Nephron progenitor cell (in vitro differentiated cells): ENCODE measurements at regions not wholly inside any gene's neighbourhood (a gene's known extent, or its start where the extent isn't known, plus 50 kb on each side); places are given as distances from the start of the nearest gene placed in this dataset.

Source experiments
- DNase-seq: peaks from one replicate; pipeline ENCODE4 v3.0.0; 2021
- H3K27ac Mint-ChIP-seq: 2 replicates; pipeline ENCODE4 v1.8.0; 2021; ENCODE audit warnings: mild to moderate bottlenecking, moderate library complexity, mixed read lengths
- H3K27me3 Mint-ChIP-seq: 2 replicates; pipeline ENCODE4 v1.8.0; 2021; ENCODE audit warnings: mild to moderate bottlenecking, low read depth, mixed read lengths; ENCODE audit not compliant: poor library complexity
- H3K36me3 Mint-ChIP-seq: 2 replicates; pipeline ENCODE4 v1.8.0; 2021; ENCODE audit warnings: low read depth, mixed read lengths
- H3K4me1 Mint-ChIP-seq: 2 replicates; pipeline ENCODE4 v1.8.0; 2021; ENCODE audit warnings: mixed read lengths
- H3K4me3 Mint-ChIP-seq: 2 replicates; pipeline ENCODE4 v1.8.0; 2021; ENCODE audit warnings: mild to moderate bottlenecking, moderate library complexity, mixed read lengths
- H3K9me3 Mint-ChIP-seq: 2 replicates; pipeline ENCODE4 v1.8.0; 2021; ENCODE audit warnings: mild to moderate bottlenecking, moderate library complexity, mixed read lengths
- CTCF ChIP-seq: fragments of 200-600 bp; sonication (generic); IDR thresholded peaks from 2 replicates; pipeline ENCODE4 v1.5.0; 2021; ENCODE audit warnings: antibody characterized with exemption

- Mint-ChIP-seq H3K36me3 (no peaks in the 10 kb centered on the region), H3K27me3 (peaks cover 15% of the 10 kb centered on the region), H3K4me3 (no peak overlapping the region), H3K9me3 (no peaks in the 10 kb centered on the region), H3K4me1 (peaks cover 26% of the 10 kb centered on the region), H3K27ac (no peak overlapping the region)
- no peak for DNase-seq
- TF ChIP-seq CTCF: no peak
Observed at GRCh38 chr22:49452362-49452946, 375.2 kb downstream of the BRD1 start.

- no peak overlapping the region for H3K4me3 Mint-ChIP-seq
Observed at GRCh38 chr22:49451070-49451840, 376.4 kb downstream of the BRD1 start.

GRCh38 chr22:49450498-49450897 is 377.2 kb downstream of the BRD1 start:
- no peak for TF ChIP-seq CTCF
- Mint-ChIP-seq H3K36me3 (no peaks in the 10 kb centered on the region), H3K9me3 (no peaks in the 10 kb centered on the region), H3K27me3 (peaks cover 6% of the 10 kb centered on the region), H3K27ac (no peak overlapping the region), H3K4me1 (peaks cover 25% of the 10 kb centered on the region), H3K4me3 (peak overlapping the region; percentile 63)
- no peak for DNase-seq

More at GRCh38 chr22:49451070-49451840, 376.4 kb downstream of the BRD1 start:
- H3K27ac Mint-ChIP-seq: no peak overlapping the region
- H3K9me3 Mint-ChIP-seq: no peaks in the 10 kb centered on the region
- no peaks in the 10 kb centered on the region for H3K36me3 Mint-ChIP-seq
- no peak for DNase-seq
- H3K27me3 Mint-ChIP-seq: peaks cover 11% of the 10 kb centered on the region
- TF ChIP-seq CTCF: no peak
- H3K4me1 Mint-ChIP-seq: peaks cover 24% of the 10 kb centered on the region

- Mint-ChIP-seq H3K4me3 (peak overlapping the region; percentile 63), H3K9me3 (no peaks in the 10 kb centered on the region), H3K27me3 (peaks cover 3% of the 10 kb centered on the region), H3K4me1 (peaks cover 25% of the 10 kb centered on the region), H3K27ac (no peak overlapping the region), H3K36me3 (no peaks in the 10 kb centered on the region)
- no peak for DNase-seq
- TF ChIP-seq CTCF: no peak
Observed at GRCh38 chr22:49449811-49450446, 377.7 kb downstream of the BRD1 start.

- H3K27ac Mint-ChIP-seq: no peak overlapping the region
- no peaks in the 10 kb centered on the region for H3K9me3 Mint-ChIP-seq
- no peak for TF ChIP-seq CTCF
- no peak overlapping the region for H3K4me3 Mint-ChIP-seq
- peaks cover 25% of the 10 kb centered on the region for H3K4me1 Mint-ChIP-seq
- no peaks in the 10 kb centered on the region for H3K36me3 Mint-ChIP-seq
- DNase-seq: no peak
- peaks cover 8% of the 10 kb centered on the region for H3K27me3 Mint-ChIP-seq
Observed at GRCh38 chr22:49449377-49449776, 378.3 kb downstream of the BRD1 start.
